ENCODE measurements at regions not wholly inside any gene's neighbourhood (a gene's known extent, or its start where the extent isn't known, plus 50 kb on each side); places are given as distances from the start of the nearest gene placed in this dataset.

DNA sequence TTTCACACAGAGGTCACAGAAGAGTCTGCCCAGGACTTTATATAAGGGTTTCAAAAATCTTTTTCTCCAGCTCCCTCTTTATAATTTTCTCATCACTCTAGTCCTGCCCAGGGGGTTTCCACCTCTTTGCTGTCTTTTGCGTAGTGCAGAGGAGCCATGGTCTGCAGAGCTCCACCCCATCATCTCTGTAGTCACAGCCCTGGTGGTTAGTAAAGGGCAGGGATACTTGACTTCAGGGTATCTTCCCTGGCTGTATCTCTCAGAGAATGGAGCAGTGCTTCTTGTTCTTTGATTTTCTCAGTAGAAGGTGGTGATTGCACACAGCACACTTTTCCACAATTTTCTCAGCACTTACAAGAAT, 900.6 kb upstream of the COX7C start:
- DNase-seq, result no peak
- Histone ChIP-seq H3K27ac (no peak overlapping the region), H3K4me3 (no peak overlapping the region), H3K36me3 (no peaks in the 10 kb centered on the region), H3K9me3 (no peaks in the 10 kb centered on the region), H3K4me1 (no peaks in the 10 kb centered on the region), H3K27me3 (no peaks in the 10 kb centered on the region)
- no peak for TF ChIP-seq POLR2A (IDR thresholded peaks at IDR 0.05)
- TF ChIP-seq, protein P1, sequence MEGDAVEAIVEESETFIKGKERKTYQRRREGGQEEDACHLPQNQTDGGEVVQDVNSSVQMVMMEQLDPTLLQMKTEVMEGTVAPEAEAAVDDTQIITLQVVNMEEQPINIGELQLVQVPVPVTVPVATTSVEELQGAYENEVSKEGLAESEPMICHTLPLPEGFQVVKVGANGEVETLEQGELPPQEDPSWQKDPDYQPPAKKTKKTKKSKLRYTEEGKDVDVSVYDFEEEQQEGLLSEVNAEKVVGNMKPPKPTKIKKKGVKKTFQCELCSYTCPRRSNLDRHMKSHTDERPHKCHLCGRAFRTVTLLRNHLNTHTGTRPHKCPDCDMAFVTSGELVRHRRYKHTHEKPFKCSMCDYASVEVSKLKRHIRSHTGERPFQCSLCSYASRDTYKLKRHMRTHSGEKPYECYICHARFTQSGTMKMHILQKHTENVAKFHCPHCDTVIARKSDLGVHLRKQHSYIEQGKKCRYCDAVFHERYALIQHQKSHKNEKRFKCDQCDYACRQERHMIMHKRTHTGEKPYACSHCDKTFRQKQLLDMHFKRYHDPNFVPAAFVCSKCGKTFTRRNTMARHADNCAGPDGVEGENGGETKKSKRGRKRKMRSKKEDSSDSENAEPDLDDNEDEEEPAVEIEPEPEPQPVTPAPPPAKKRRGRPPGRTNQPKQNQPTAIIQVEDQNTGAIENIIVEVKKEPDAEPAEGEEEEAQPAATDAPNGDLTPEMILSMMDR (IDR thresholded peaks at IDR 0.05), result no peak
- TF ChIP-seq POLR2AphosphoS5 (IDR thresholded peaks at IDR 0.05), result no peak
- TF ChIP-seq EP300 (IDR thresholded peaks at IDR 0.05), result no peak
- WGBS, 2 donors, result 91 to 92% methylated on average over 1 of the region's 1 CpG
- intact Hi-C loops (cut with DNase I), result no loop called here

DNA sequence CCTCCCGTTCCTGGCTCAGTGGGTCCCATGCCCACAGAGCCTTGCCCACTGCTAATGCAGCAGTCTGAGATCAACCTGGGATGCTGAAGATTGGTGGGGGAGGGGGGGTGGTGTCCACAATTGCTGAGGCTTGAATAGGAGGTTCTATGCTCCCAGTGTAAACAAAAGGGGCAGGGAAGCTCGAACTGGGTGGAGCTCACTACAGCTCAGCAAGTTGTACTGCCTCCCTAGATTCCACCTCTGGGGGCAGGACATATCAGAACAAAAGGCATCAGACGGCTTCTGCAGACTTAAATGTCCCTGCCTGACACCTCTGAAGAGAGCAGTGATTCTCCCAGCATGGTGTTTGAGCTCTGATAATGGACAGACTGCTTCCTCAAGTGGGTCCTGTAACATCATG, 885.6 kb upstream of the COX7C start:
- no peaks in the 10 kb centered on the region for H3K4me1 ChIP-seq
- intact Hi-C loops (cut with DNase I), result no loop called here
- H3K9me3 ChIP-seq, result no peaks in the 10 kb centered on the region
- 54 to 75% methylated on average over 3 of the region's 3 CpGs for WGBS, 2 donors
- DNase-seq, result no peak
- no peaks in the 10 kb centered on the region for H3K36me3 ChIP-seq
- TF ChIP-seq, protein P1 (IDR thresholded peaks at IDR 0.05), result no peak
- TF ChIP-seq EP300 (IDR thresholded peaks at IDR 0.05) (no peak), POLR2AphosphoS5 (IDR thresholded peaks at IDR 0.05) (no peak), POLR2A (IDR thresholded peaks at IDR 0.05) (no peak)
- no peak overlapping the region for H3K27ac ChIP-seq
- no peaks in the 10 kb centered on the region for H3K27me3 ChIP-seq
- no peak overlapping the region for H3K4me3 ChIP-seq

DNA sequence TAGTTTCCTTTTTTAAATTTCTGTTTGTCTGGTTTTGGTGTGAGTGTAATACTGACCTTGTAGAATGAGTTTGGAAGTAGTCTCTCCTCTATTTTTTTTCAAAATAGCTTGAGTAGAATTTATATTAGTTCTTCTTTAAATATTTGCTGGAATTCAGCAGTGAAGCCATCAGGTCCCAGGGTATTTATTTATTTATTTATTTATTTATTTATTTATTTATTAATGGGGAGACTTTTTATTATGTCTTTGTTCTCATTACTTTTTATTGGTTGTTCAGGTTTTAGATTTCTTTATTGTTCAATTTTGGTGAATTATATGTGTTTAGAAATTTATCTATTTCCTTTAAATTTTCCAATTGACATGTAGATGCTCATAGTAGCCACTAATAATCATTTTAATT, 875.8 kb upstream of the COX7C start:
- no peaks in the 10 kb centered on the region for H3K36me3 ChIP-seq
- intact Hi-C loops (cut with DNase I), result no loop called here
- no peaks in the 10 kb centered on the region for H3K27me3 ChIP-seq
- H3K4me1 ChIP-seq, result no peaks in the 10 kb centered on the region
- no peak overlapping the region for H3K4me3 ChIP-seq
- DNase-seq, result no peak
- no peak overlapping the region for H3K27ac ChIP-seq
- H3K9me3 ChIP-seq, result no peaks in the 10 kb centered on the region
- TF ChIP-seq EP300 (IDR thresholded peaks at IDR 0.05), result no peak
- TF ChIP-seq POLR2AphosphoS5 (IDR thresholded peaks at IDR 0.05), result no peak
- TF ChIP-seq POLR2A (IDR thresholded peaks at IDR 0.05), result no peak
- TF ChIP-seq, protein P1 (IDR thresholded peaks at IDR 0.05), result no peak

DNA sequence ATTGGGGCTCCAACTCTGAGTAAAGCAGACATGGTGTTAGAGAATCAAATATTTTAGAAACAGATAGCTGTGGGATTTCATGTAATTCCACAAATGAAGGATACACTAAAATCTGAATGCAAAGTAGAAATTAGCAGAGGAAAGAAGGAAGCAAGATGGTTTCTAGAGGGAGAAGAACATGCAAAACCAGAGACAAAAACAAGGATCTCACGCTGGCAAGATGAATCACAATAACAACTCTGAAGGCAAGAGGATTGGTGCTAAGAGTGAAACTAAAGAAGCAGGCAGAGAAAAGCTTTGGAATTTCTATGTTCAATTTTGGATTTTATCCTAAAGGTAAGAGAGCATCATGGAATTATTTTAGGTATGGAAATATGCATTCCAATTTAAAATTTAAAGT, 857.2 kb upstream of the COX7C start:
- Histone ChIP-seq H3K27me3 (no peaks in the 10 kb centered on the region), H3K4me1 (no peaks in the 10 kb centered on the region), H3K4me3 (no peak overlapping the region), H3K9me3 (no peaks in the 10 kb centered on the region), H3K27ac (no peak overlapping the region), H3K36me3 (no peaks in the 10 kb centered on the region)
- intact Hi-C loops (cut with DNase I), result no loop called here
- WGBS, 2 donors, result 42 to 50% methylated on average over 1 of the region's 1 CpG
- DNase-seq, result no peak
- no peak for TF ChIP-seq POLR2A (IDR thresholded peaks at IDR 0.05)

DNA sequence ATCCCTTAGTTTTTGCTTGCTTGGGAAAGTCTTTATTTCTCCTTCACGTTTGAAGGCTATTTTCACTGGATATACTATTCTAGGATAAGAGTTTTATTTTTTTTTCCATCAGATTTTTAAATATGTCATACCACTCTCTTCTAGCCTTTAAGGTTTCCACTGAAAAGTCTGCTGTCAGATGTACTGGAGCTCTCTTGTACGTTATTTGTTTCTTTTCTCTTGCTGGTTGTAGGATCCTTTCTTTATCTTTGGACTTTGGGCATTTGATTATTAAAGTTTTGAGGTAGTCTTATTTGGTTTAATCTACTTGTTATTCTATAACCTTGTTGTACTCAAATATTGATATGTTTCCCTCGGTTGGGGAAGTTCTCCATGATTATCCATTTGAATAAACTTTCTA, 848.4 kb upstream of the COX7C start:
- Histone ChIP-seq H3K27ac (no peak overlapping the region), H3K36me3 (no peaks in the 10 kb centered on the region), H3K9me3 (peaks cover 0 to 9% (median 1%) of the 10 kb centered on the region in 4 donors), H3K4me3 (no peak overlapping the region), H3K27me3 (no peaks in the 10 kb centered on the region), H3K4me1 (no peaks in the 10 kb centered on the region)
- intact Hi-C loops (cut with DNase I), result no loop called here
- WGBS, 2 donors, result 64 to 75% methylated on average over 3 of the region's 3 CpGs
- TF ChIP-seq POLR2AphosphoS5 (IDR thresholded peaks at IDR 0.05) (no peak), POLR2A (IDR thresholded peaks at IDR 0.05) (no peak), EP300 (IDR thresholded peaks at IDR 0.05) (no peak)
- TF ChIP-seq, protein P1 (IDR thresholded peaks at IDR 0.05), result no peak
- no peak for DNase-seq
